Smooth muscle cell (in vitro differentiated cells): ENCODE measurements at regions not wholly inside any gene's neighbourhood (a gene's known extent, or its start where the extent isn't known, plus 50 kb on each side); places are given as distances from the start of the nearest gene placed in this dataset.

ENCODE experiments used
- DNase-seq: peaks from one replicate; lab custom pipeline; 2025; ENCODE audit not compliant: unreplicated experiment; lab: John Stamatoyannopoulos, UW
- H2AFZ ChIP-seq: fragments of 200-600 bp; sonication (generic); 2 replicates; pipeline ENCODE4 v1.6.0; 2016; ENCODE audit warnings: antibody characterized with exemption, low read depth, mild to moderate bottlenecking
- H3F3A ChIP-seq: fragments of 200-600 bp; sonication (generic); 2 replicates; pipeline ENCODE4 v1.6.0; 2017; ENCODE audit warnings: antibody characterized with exemption, low read depth
- H3K27ac ChIP-seq: fragments of 200-600 bp; sonication (generic); 2 replicates; pipeline ENCODE4 v1.5.1; 2016; ENCODE audit warnings: low read depth, mild to moderate bottlenecking
- H3K27me3 ChIP-seq: fragments of 200-600 bp; sonication (generic); 2 replicates; pipeline ENCODE4 v1.6.1; 2016; ENCODE audit warnings: low read depth, mild to moderate bottlenecking
- H3K36me3 ChIP-seq: fragments of 200-600 bp; sonication (generic); 2 replicates; pipeline ENCODE4 v1.5.1; 2016; ENCODE audit warnings: low read depth
- H3K4me1 ChIP-seq: fragments of 200-600 bp; sonication (generic); 2 replicates; pipeline ENCODE4 v1.5.1; 2016; ENCODE audit warnings: low read depth
- H3K4me2 ChIP-seq: fragments of 200-600 bp; sonication (generic); 2 replicates; pipeline ENCODE4 v1.6.0; 2016; ENCODE audit warnings: mild to moderate bottlenecking
- H3K4me3 ChIP-seq: fragments of 200-600 bp; sonication (generic); 2 replicates; pipeline ENCODE4 v1.5.1; 2016; ENCODE audit warnings: mild to moderate bottlenecking
- H3K79me2 ChIP-seq: fragments of 200-600 bp; sonication (generic); 2 replicates; pipeline ENCODE4 v1.6.0; 2016; ENCODE audit warnings: low read depth, mild to moderate bottlenecking
- H3K9ac ChIP-seq: fragments of 200-600 bp; sonication (generic); 2 replicates; pipeline ENCODE4 v1.6.0; 2016; ENCODE audit warnings: low read depth
- H3K9me3 ChIP-seq: fragments of 200-600 bp; sonication (generic); replicated peaks from 2 replicates; pipeline ENCODE4 v1.5.1; 2016; ENCODE audit warnings: low read depth
- H4K20me1 ChIP-seq: fragments of 200-600 bp; sonication (generic); 2 replicates; pipeline ENCODE4 v1.6.0; 2016; ENCODE audit warnings: low read depth
- CTCF ChIP-seq: fragments of 200-600 bp; sonication (generic); IDR thresholded peaks from 2 replicates; pipeline ENCODE4 v1.5.1; 2017; ENCODE audit warnings: borderline replicate concordance, mild to moderate bottlenecking, antibody characterized with exemption; ENCODE audit not compliant: insufficient read depth, poor library complexity, severe bottlenecking
- WGBS: methylation state at CpG from one replicate; pipeline ENCODE4 v1.1.7; 2016; ENCODE audit warnings: low lambda C conversion rate; 5-methylcytosine and 5-hydroxymethylcytosine counted together

GRCh38 chr11:104534278-104534677 is 364.0 kb downstream of the CASP12 start:
- Histone ChIP-seq H3F3A (no peaks in the 10 kb centered on the region), H3K4me2 (no peak overlapping the region), H3K79me2 (no peaks in the 10 kb centered on the region), H3K36me3 (no peaks in the 10 kb centered on the region), H3K27me3 (no peaks in the 10 kb centered on the region), H4K20me1 (no peaks in the 10 kb centered on the region), H3K9ac (no peak overlapping the region), H2AFZ (peak overlapping the region; percentile 59), H3K4me1 (no peaks in the 10 kb centered on the region), H3K4me3 (no peak overlapping the region), H3K27ac (no peak overlapping the region), H3K9me3 (no peaks in the 10 kb centered on the region)
- no peak for TF ChIP-seq CTCF
- DNase-seq: no peak
- WGBS: 21% methylated on average over 2 of the region's 2 CpGs

GRCh38 chr11:104531894-104532293 is 366.4 kb downstream of the CASP12 start:
- H3K4me2 ChIP-seq: no peak overlapping the region
- no peak overlapping the region for H3K27ac ChIP-seq
- H3F3A ChIP-seq: no peaks in the 10 kb centered on the region
- no peak overlapping the region for H3K4me3 ChIP-seq
- no peak overlapping the region for H2AFZ ChIP-seq
- no peak overlapping the region for H3K9ac ChIP-seq
- no peaks in the 10 kb centered on the region for H3K27me3 ChIP-seq
- no peaks in the 10 kb centered on the region for H3K9me3 ChIP-seq
- H3K4me1 ChIP-seq: no peaks in the 10 kb centered on the region
- no peak for TF ChIP-seq CTCF
- WGBS: 51% methylated on average over 3 of the region's 3 CpGs
- no peaks in the 10 kb centered on the region for H3K79me2 ChIP-seq
- no peak for DNase-seq
- no peaks in the 10 kb centered on the region for H3K36me3 ChIP-seq
- no peaks in the 10 kb centered on the region for H4K20me1 ChIP-seq

DNA sequence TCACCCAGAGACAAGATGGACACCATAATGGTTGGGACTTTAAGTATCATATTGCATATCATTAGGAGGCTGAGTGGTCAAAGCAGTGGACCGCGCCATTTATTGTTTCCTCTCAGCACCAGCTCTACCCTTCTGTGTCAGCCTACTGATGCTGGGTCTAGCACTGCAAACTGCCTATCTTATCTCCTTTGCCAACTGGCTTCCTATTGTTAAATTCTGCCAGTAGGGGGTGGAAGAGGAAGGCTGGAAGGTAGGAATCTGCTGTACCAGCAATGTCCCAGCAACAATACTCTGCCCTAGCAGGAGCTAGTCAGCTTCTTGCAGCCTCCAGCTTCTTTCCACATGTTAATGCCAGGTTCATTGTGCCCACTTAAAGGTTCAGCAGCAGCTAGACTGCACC is 367.1 kb upstream of the PDGFD start:
- Histone ChIP-seq H3K4me2 (no peak overlapping the region), H3K9ac (no peak overlapping the region), H4K20me1 (no peaks in the 10 kb centered on the region), H3K27me3 (no peaks in the 10 kb centered on the region), H2AFZ (no peak overlapping the region), H3K9me3 (no peaks in the 10 kb centered on the region), H3F3A (no peaks in the 10 kb centered on the region), H3K27ac (no peak overlapping the region), H3K4me1 (no peaks in the 10 kb centered on the region), H3K4me3 (no peak overlapping the region), H3K79me2 (no peaks in the 10 kb centered on the region), H3K36me3 (no peaks in the 10 kb centered on the region)
- WGBS: 94% methylated on average over 2 of the region's 2 CpGs
- no peak for DNase-seq
- peak; percentile 14 for TF ChIP-seq CTCF

DNA sequence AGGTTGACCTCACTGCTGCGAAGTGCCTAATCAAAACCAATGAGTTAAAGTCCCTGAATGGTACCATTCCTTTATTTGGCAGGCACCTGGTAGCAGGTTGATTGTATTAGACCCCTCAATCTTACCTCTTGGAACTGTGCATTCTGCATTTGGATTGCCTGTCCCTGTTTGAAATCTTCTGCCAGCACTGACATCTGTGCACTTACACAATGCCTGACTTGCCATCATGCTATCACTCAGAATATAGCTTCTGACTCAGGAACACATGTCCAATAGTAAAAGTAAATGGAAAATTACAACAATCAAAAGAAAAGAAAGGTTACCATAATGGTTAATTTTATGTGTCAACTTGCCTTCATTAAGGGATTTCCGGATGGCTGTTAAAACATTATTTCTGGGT is 366.0 kb upstream of the PDGFD start:
- no peaks in the 10 kb centered on the region for H3K36me3 ChIP-seq
- no peak overlapping the region for H3K27ac ChIP-seq
- no peak overlapping the region for H3K4me3 ChIP-seq
- no peak overlapping the region for H2AFZ ChIP-seq
- H3K4me1 ChIP-seq: no peaks in the 10 kb centered on the region
- no peaks in the 10 kb centered on the region for H3K27me3 ChIP-seq
- no peaks in the 10 kb centered on the region for H3F3A ChIP-seq
- no peak overlapping the region for H3K9ac ChIP-seq
- WGBS: 94% methylated on average over 2 of the region's 2 CpGs
- H4K20me1 ChIP-seq: no peaks in the 10 kb centered on the region
- H3K4me2 ChIP-seq: no peak overlapping the region
- no peaks in the 10 kb centered on the region for H3K79me2 ChIP-seq
- no peak for TF ChIP-seq CTCF
- no peak for DNase-seq
- no peaks in the 10 kb centered on the region for H3K9me3 ChIP-seq
